Uterus (tissue), 3 donors: ENCODE measurements at regions not wholly inside any gene's neighbourhood (a gene's known extent, or its start where the extent isn't known, plus 50 kb on each side); places are given as distances from the start of the nearest gene placed in this dataset.
"Not testable (repeated sequence)": the region's sequence is repeated elsewhere in the genome, so short reads cannot be mapped to it uniquely, and the experiment has no call there.

ENCODE experiments used
- DNase-seq, 2 donors: peaks; one replicate each; pipeline ENCODE4 v3.0.0-alpha.2; 2019 to 2020
- H3K27ac ChIP-seq, 2 donors: fragments of 200-600 bp; sonication (generic); 1 replicate in 1 of 2; 2 replicates in 1 of 2; pipeline ENCODE4 v1.5.1; 2016 to 2018
- H3K27me3 ChIP-seq, 2 donors: fragments of 200-600 bp; sonication (generic); one replicate each; pipeline ENCODE4 v1.5.1; 2018 to 2019; ENCODE audit warnings: control low read depth in 1 of 2
- H3K36me3 ChIP-seq, 2 donors: fragments of 200-600 bp; sonication (generic); one replicate each; pipeline ENCODE4 v1.5.1; 2019; ENCODE audit warnings: control low read depth in 1 of 2
- H3K4me1 ChIP-seq, 2 donors: fragments of 200-600 bp; sonication (generic); one replicate each; pipeline ENCODE4 v1.5.1; 2018 to 2019; ENCODE audit warnings: control low read depth in 1 of 2
- H3K4me3 ChIP-seq, 2 donors: fragments of 200-600 bp; sonication (generic); 1 replicate in 1 of 2; 2 replicates in 1 of 2; pipeline ENCODE4 v1.5.1; 2018 to 2019; ENCODE audit warnings: mild to moderate bottlenecking in 1 of 2
- H3K9me3 ChIP-seq, 2 donors: fragments of 200-600 bp; sonication (generic); one replicate each; pipeline ENCODE4 v1.5.1; 2019; ENCODE audit warnings: control low read depth in 1 of 2
- CTCF ChIP-seq, 4 experiments: fragments of 200-600 bp in 2 of 4; fragments of 450-650 bp in 2 of 4; sonication (generic) in 2 of 4; IDR thresholded peaks; one replicate each; pipeline ENCODE4 v1.5.1; 2016 to 2019; ENCODE audit warnings: antibody characterized with exemption in 4 of 4, mild to moderate bottlenecking in 2 of 4, moderate library complexity in 1 of 4
- POLR2A ChIP-seq, 2 donors: fragments of 450-650 bp; IDR thresholded peaks; one replicate each; pipeline ENCODE4 v1.6.1; 2016; ENCODE audit warnings: antibody characterized with exemption in 2 of 2, mild to moderate bottlenecking in 1 of 2, moderate library complexity in 1 of 2
- intact Hi-C: fragments of 100-400 bp; cut with DNase I; formaldehyde crosslinking; loops from one replicate; pipeline ENCODE4 v1.15.1; 2023; ENCODE audit warnings: low total_unique reads
- donor health status: DM: yes; HTN: yes; CAD: no.

DNA sequence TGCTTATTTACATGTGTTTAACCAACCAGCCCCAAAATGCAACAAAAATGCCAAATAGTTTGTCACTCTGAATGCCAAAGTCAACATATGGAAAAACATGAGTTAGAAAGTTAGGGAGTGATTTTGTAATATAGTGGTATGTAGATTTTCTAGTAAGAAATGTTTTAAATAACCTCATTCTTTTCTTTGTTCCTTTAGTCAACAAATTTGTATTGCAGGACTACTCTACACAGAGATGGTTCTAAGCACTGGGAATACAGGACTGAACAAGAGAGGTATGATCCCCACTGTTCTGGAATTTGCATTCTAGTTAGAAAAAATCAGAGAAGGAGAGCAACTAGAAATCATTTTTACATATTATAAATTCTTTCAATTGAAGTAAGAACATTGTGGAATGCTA, 218.8 kb upstream of the ANXA10 start:
- no peaks in the 10 kb centered on the region for H3K27me3 ChIP-seq
- no peak for DNase-seq
- H3K9me3 ChIP-seq, result no peaks in the 10 kb centered on the region
- H3K4me1 ChIP-seq, result no peaks in the 10 kb centered on the region
- intact Hi-C loops, result no loop called here
- TF ChIP-seq POLR2A (IDR thresholded peaks at IDR 0.05) (no peak), CTCF (IDR thresholded peaks at IDR 0.05) (no peak)
- H3K27ac ChIP-seq, result no peak overlapping the region
- no peak overlapping the region for H3K4me3 ChIP-seq
- no peaks in the 10 kb centered on the region for H3K36me3 ChIP-seq

- intact Hi-C loops, H3K27me3 ChIP-seq: not testable (repeated sequence)
These were observed 216.2 kb upstream of the ANXA10 start for GRCh38 chr4:167876091-167876490.

GRCh38 chr4:167877826-167878225, 214.5 kb upstream of the ANXA10 start:
- DNase-seq, H3K4me3 ChIP-seq, H3K4me1 ChIP-seq, H3K36me3 ChIP-seq, H3K9me3 ChIP-seq, H3K27me3 ChIP-seq, intact Hi-C loops, H3K27ac ChIP-seq: not testable (repeated sequence)

More at GRCh38 chr4:167876091-167876490, 216.2 kb upstream of the ANXA10 start:
- H3K27ac ChIP-seq, H3K4me1 ChIP-seq, H3K9me3 ChIP-seq, DNase-seq, H3K36me3 ChIP-seq, H3K4me3 ChIP-seq: not testable (repeated sequence)

GRCh38 chr4:167883266-167883665, 209.1 kb upstream of the ANXA10 start:
- Histone ChIP-seq H3K27me3 (no peaks in the 10 kb centered on the region), H3K9me3 (no peaks in the 10 kb centered on the region), H3K27ac (no peak overlapping the region), H3K4me3 (no peak overlapping the region), H3K36me3 (no peaks in the 10 kb centered on the region), H3K4me1 (no peaks in the 10 kb centered on the region)
- DNase-seq, result no peak
- intact Hi-C loops, result no loop called here
- TF ChIP-seq CTCF (IDR thresholded peaks at IDR 0.05), result no peak
- TF ChIP-seq POLR2A (IDR thresholded peaks at IDR 0.05), result no peak

DNA sequence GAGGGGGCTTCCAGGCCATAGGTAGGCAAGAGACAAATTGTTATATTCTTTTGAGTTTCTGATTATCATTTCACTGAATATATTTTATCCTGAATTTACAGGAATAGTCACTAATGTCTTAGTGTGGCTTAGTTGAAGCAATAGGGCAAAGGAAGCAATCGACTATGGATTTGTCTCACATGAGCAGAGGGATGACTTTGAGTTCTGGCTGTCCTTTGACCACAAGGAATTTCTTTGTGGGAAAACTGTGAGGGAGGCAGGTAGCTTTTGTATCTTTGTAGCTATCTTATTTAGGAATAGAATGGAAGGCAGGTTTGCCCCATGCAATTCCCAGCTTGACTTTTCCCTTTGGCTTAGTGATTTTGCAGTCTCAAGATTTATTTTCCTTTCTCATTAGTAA, 207.3 kb upstream of the ANXA10 start:
- no peaks in the 10 kb centered on the region for H3K9me3 ChIP-seq
- no peak for TF ChIP-seq POLR2A (IDR thresholded peaks at IDR 0.05)
- no peaks in the 10 kb centered on the region for H3K4me1 ChIP-seq
- no peak overlapping the region for H3K27ac ChIP-seq
- intact Hi-C loops, result no loop called here
- no peak overlapping the region for H3K4me3 ChIP-seq
- no peaks in the 10 kb centered on the region for H3K36me3 ChIP-seq
- DNase-seq, result no peak
- no peaks in the 10 kb centered on the region for H3K27me3 ChIP-seq

- TF ChIP-seq POLR2A (IDR thresholded peaks at IDR 0.05) (no peak), CTCF (IDR thresholded peaks at IDR 0.05) (no peak)
- DNase-seq, result no peak
- Histone ChIP-seq H3K36me3 (no peaks in the 10 kb centered on the region), H3K27me3 (no peaks in the 10 kb centered on the region), H3K4me3 (no peak overlapping the region), H3K4me1 (no peaks in the 10 kb centered on the region), H3K27ac (no peak overlapping the region), H3K9me3 (no peaks in the 10 kb centered on the region)
- intact Hi-C loops, result no loop called here
These were observed 206.5 kb upstream of the ANXA10 start for GRCh38 chr4:167885872-167886271.

DNA sequence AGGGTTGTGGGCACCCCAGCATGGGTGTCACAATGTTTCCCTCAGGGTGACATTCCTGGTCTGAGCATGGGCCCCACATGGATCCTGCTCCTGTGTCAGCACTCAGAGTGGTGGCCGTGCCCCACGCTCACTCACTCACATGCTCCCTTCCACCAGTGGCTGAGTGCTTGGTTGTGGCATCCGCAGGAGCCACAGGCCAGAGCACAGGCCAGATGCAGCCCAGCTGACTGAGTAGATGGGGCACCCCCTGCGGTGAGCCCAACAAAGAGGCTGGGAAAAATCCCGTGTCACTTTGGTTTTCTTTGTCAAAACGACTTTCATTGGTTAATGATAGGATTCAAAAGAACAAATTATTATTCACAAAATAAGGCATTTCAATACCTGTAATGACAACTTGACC, 204.6 kb upstream of the ANXA10 start:
- no peak for TF ChIP-seq CTCF (IDR thresholded peaks at IDR 0.05)

More for the DNA sequence above, 204.6 kb upstream of the ANXA10 start:
- H3K36me3 ChIP-seq, result no peaks in the 10 kb centered on the region
- DNase-seq, result no peak
- no peak overlapping the region for H3K4me3 ChIP-seq
- H3K9me3 ChIP-seq, result no peaks in the 10 kb centered on the region
- no peak overlapping the region for H3K27ac ChIP-seq
- no peaks in the 10 kb centered on the region for H3K4me1 ChIP-seq
- intact Hi-C loops, result no loop called here
- H3K27me3 ChIP-seq, result no peaks in the 10 kb centered on the region
